GM18517 (cell line): ENCODE measurements at regions not wholly inside any gene's neighbourhood (a gene's known extent, or its start where the extent isn't known, plus 50 kb on each side); places are given as distances from the start of the nearest gene placed in this dataset.
"Not testable (repeated sequence)": the region's sequence is repeated elsewhere in the genome, so short reads cannot be mapped to it uniquely, and the experiment has no call there.

Experiments
- ATAC-seq: cut with Tn5 transposase; IDR thresholded peaks from one replicate; pipeline ENCODE4 v1.9.1; 2021; ENCODE audit warnings: mild to moderate bottlenecking, moderate library complexity; ENCODE audit not compliant: unreplicated experiment

DNA sequence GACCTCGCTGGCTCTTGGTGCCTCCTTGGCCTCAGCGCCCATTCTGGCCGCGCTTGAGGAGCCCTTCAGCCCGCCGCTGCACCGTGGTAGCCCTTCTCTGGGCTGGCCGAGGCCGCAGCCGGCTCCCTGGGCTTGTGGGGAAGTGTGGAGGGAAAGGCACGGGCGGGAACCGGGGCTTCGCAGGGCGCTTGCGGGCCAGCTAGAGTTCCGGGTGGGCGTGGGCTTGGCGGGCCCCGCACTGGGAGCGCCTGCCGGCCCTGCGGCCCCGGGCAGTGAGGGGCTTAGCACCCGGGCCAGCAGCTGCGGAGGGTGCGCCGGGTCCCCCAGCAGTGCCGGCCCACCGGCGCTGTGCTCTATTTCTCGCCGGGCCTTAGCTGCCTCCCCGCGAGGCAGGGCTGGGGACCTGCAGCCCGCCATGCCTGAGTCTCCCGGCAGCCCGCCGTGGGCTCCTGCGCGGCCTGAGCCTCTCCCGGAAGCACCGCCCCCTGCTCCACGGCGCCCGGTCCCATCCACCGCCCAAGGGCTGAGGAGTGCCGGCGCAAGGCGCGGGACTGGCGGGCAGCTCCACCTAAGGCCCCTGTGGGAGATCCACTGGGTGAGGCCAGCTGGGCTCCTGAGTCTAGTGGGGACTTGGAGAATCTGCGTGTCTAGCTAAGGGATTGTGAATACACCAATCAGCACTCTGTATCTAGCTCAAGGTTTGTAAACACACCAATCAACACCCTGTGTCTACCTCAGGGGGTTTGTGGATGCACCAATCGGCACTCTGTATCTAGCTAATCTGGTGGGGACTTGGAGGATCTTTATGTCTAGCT is 141.1 kb downstream of the SLCO4C1 start:
- peak; percentile 67 for ATAC-seq

DNA sequence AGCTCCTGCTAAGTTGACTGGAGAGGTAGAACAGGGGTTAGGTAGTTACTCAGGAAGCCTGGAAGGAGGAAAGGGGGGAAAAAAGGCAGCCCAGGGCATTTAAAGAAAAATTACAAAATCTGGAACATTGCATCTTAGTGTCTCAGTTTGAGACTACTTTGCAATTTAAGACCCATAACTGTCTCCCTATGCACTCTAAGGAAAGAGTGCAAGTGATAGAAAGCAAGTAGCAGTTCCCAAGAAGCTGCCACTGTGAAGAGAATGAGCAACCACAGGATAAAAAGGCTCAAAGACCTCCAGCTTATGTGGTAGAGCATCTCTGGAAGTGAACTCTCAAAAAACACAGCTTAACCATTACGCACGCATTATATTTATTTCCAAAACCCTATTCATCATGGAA is 141.8 kb downstream of the SLCO4C1 start:
- peak; percentile 24 for ATAC-seq

DNA sequence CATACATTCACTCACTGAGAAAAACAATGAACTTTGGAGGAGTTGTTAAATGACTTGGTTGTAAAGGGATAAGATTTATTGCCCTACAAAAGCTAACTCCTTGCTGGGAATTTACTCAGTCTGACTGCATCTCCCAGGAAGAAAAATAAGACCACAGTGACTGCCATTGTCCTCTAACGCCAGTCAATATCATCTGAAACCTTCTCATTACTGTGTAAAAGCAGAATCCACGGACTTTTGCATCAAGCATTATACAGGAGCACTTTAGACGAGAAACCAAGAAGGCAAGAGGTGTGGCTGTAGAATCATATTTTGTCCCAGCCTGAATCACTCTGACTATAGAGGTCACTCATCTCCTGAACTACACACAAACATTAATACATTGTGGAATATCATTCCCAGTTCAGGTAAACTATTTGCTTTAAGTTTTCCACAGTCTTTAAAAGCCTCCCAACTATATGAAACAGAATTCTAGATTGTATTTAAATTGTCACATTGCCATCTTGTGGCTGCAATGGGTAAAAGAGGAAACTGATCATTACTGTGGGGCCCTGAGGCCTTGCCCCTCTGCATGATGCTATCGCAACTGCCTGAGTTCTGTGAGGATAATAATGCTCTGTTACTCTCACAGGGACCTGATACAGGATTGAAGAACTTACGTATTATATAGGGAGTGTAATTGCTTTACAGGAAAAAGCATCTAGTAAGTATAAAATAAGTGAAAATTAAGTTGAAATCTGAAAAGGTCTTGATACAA is 142.9 kb downstream of the SLCO4C1 start:
- peak; percentile 73 for ATAC-seq

DNA sequence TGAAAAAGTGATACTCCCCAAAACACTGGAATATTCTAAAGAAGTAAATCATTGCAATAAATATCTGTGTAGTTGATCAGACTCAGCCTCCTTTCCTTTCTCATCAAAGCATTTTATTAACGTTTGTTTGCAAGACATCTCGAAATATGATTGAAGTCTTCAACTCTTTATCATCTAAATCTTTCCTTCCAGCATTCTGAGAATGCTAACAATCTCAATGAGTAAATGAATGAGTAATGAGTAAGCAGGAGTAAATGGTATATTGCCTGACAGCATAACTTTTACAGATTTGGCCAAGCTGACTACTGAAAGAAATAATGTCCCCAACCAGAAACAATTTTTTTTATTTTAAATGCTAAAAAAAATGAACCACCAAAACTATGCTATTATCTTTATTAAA is 157.1 kb downstream of the SLCO4C1 start:
- no peak for ATAC-seq

DNA sequence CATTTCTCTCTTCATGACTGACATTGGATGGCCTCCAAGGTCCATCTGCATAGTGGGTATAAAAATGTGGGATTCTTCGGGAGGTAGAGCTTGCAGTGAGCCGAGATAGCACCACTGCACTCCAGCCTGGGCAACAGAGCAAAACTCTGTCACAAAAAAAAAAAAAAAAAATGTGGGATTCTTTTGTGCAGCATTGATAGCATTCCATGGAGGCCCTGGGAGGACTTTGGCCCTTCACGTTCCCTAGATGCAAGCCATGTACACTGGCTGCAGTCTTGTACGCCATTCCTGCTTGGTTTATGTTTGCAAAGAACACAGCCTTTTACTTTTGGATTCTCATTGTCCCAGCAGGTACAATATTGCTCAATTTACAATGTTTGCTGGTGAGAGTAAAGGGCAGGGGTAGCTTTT is 157.8 kb downstream of the SLCO4C1 start:
- ATAC-seq, result no peak

DNA sequence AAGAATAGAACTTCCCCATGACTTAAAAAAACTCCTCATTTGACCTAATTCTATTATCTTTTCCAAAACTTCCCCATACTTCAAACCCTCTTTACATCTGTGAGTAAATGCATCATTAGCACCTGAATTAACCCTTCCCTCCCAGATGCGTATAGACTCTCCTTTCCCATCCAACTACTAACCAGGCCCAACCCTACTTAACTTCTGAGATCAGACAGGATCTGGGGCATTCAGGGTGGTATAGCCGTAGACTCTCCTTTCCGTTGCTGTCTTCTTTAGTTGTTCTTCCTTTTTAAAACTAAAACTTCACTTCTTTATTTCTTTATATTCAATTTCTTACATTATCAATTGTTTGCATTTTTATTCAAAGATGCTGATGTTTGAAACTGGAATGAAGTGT is 165.2 kb downstream of the SLCO4C1 start:
- no peak for ATAC-seq

DNA sequence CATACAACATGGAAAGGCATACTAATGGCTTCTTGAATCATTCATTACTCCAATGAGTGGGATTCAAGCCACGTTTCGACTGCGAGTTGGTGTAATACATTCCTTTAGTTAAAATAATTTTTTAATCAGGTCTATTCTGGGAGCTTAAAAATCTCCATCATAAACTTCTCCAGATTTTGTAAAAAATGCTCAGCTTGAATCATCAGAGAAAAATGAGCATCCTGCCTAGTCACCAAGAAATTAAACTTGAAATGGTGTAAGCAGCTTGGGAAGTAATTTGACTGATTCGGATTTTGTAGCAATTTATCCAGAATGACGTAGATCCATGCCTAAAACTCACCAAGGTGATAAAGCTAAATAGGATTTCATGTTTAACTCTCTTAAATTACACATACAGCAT is 165.7 kb downstream of the SLCO4C1 start:
- no peak for ATAC-seq

DNA sequence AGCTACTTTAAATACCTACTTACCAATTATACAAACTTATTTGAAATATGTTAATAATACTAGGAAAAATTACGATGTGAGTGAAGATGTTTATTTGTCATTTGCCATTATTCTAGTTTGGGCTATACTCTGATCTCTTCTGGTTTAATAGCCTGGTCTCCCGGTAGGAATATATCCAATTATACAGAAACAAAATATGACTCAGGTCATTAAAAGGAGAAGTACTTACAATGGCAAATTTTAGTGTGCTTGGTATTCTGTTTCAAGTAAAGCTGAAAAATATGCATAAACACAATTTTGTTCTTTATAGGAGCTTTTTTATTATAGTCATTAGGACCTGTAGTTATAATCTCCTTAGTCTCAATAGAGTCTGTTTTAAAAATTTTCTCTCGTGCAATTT is 176.8 kb downstream of the SLCO4C1 start:
- no peak for ATAC-seq

DNA sequence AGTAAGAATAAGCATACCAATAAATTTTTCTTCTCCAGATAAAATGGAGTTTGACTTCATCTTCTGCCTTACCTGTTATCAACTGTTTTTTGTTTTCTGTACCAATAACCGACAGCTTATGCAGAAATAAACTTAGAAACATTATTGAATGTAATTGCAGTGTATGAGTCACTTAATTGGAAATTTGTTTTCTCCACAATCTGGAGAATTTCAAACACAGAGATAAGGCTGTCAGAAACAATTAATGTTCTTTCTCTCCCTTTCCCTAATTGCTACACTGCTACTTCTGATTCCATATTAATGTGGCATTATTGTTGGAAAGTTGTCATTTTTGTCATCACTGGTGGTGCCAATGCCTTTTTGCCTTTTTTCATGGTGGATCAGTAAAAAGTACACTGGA is 180.3 kb downstream of the SLCO4C1 start:
- no peak for ATAC-seq

DNA sequence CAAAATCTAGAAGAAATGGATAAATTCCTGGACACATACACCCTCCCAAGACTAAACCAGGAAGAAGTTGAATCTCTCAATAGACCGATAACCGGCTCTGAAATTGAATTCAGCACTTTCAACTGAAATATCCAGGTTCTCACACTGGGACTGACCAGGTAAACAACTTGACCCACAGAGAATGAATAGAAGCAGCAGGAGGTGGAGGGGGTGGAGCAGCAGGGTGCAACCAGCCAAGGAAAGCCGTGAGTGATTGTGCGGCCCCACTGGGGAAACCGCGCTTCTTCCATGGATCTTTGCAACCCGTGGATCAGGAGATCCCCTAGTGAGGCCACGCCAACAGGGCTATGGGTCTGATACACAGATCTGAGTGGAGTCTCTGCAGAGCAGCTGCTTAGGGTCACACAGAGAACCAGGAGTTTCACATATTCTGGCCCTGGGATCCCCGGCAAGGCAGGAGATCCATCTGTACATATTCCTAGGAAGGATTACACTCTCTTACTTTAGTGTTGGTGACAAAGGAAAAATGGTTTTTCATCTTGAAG is 181.5 kb downstream of the SLCO4C1 start:
- no peak for ATAC-seq

DNA sequence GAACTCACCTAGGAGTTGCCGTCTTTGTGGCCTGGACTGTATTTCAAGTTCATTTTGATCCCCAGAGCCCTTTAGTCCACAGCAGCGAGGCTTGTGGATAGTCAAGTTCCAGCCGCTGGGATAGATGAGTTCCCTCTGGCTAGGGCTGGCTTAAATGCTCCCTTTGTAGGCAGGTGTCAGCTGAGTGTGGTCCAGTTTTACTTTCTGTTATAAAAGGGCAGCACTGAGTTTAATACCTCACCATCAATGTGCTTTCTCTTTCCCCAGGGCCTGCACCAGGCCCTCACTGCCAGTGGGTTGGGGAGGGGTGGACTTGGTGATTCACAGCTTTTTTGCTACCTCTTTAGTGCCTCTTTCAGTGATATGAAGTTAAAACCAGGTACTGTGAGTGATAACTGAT is 188.2 kb downstream of the SLCO4C1 start:
- no peak for ATAC-seq

DNA sequence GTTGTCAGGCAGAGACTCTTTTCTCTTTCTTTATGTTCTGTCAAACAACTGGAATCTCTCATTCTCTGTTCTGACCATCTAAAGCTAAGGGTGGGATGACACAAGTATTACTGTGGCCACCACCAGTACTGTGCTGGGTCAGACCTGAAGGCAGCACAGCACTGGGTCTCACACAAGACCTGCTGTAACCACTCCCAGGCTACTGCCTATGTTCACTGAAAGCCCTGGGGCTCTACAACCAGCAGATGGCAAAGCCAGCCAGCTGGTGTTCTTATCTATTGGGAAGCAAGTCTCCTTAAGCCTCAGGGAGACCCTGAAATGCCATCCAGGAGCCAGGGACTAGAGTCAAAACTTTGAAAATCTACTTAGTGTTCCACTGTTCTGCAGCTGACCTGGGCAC is 189.5 kb downstream of the SLCO4C1 start:
- ATAC-seq, result no peak

DNA sequence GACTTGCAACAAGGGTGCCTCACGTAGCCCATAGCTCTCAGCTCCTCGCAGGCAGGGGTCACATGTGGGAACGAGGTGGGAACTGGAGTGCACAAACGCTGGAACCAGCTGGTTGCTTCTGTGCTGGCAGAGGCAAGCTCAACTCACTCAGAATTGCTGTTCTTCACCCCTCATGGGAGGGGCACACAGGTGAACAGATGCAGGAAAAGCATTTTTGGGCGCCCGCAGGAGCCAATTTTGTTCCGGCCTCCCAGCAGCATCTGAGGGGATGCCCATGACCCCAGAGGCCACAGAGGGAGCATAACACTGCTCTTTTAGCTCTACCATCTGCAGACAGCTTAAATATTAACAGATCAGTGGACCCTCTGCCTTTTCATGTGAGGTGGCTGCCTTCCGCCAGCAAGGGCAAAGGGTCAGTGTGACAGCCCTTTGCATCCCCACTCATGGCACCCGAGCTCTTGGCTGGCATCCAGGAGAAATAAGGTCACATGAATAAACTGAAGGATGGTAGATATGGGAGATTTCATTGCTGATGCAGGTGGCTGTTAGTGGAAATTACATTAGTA is 196.2 kb downstream of the SLCO4C1 start:
- ATAC-seq, result no peak

DNA sequence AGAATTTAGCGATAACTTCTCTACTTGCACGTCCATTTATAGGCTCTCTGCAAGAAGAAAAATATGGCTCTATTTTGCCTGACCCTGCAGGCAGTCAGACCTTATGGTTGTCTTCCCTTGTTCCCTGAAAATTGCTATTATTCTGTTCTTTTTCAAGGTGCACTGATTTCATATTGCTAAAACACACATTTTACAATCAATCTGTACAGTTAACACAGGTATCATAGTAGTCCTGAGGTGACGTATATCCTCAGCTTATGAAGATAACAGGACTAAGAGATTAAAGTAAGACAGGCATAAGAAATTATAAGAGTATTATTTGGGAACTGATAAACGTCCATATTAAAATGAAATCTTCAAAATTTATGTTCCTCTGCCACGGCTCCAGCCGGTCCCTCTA is 197.0 kb downstream of the SLCO4C1 start:
- ATAC-seq, result not testable (repeated sequence)

DNA sequence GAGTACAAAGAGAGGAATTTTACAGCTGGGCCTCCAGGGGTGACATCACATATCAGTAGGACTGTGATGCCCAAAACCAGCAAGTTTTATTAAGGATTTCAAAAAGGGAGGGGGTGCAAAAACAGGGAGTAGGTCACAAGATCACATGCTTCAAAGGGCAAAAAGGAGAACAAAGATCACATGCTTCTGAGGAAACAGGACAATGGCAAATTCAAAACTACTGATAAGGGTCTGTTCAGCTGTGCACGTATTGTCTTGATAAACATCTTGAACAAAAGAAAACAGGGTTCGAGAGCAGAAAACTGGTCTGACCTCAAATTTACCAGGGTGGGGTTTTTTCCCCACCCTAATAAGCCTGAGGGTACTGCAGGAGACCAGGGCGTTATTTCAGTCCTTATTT is 197.5 kb downstream of the SLCO4C1 start:
- not testable (repeated sequence) for ATAC-seq

DNA sequence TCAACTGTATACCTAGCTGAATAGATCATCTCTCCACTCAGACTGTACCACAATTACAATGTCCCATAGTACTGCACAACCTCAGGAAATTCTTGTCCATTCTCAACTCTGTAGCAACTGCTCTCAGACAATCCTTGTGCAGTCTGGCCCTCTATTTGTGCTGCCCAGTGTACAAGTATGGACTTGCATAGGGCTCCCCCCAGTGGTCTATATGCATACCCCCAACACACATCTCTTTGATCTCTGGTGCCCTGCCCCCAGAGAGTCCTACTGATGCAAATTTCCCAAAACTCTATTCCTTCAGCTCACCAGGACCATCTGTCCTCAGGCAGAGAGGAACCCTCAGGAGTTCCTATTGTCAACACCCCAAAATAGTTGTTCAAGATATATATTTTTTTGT is 205.3 kb downstream of the SLCO4C1 start:
- ATAC-seq, result no peak

DNA sequence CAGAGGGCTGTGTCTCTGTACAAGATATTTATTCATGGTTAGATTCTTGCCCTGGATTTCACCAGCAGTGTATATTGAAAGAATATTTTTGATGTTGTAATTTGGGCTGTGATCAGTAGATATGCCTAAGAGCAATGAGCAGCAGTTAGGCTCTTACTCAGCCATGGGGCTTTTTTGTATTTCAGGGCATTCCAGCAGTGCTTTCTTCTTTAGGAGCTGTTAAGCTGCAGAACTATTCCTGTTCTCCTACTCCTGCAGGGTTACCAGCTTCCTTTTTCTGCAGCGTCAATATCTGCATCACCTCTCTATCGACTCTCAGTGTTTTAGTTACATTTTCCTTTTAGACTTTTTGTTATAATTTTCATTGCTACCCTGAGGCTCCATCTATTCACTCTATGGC is 206.2 kb downstream of the SLCO4C1 start:
- ATAC-seq, result no peak

DNA sequence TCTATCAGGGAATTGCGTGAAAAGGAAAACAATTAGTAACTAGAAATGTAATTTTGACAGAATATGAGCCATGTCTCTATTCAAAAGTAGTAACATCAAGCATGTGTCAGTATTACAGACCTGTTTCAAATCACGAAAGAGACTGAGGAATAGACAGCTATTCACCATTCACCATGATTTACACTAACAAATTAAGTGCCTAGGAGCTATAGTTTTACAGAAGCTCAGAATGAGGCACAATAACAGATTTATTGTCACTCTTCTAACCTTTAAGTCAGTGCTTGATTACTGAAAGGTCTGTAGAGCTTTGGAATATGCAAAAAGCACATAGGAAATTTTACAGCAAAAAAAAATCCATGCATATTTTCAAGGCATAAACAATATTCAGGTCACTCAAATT is 208.2 kb downstream of the SLCO4C1 start:
- ATAC-seq, result no peak

DNA sequence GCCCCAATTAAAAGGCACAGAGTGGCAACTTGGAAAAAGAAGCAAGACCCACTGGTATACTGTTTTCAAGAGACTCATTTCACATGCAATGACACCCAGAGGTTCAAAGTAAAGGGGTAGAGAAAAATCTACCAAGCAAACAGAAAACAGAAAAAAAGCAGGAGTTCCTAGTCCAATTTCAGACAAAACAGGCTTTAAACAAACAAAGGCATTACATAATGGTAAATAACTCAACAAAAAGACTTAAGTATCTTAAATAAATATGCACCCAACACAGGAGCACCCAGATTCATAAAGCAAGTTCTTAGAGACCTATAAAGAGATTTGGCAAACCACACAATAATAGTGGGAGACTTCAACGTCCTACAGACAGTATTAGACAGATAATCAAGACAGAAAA is 215.8 kb downstream of the SLCO4C1 start:
- ATAC-seq, result no peak

DNA sequence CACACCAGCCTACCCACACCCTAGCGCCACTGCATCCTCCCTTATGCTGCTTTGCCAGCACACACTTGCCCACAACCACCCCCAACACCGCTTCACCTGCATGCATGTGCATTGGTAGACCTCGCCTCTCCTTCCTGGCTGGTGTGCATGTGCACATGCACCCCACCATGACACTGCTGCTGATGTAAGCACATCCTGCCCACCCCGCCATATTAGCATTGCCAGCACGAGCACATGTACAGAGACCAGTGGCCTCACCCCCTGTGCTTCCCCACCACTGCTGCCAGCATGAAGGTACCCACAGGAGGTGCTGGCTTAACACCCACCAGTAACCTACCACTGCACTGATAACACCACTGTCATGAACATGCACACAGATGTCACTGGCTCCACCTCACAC is 218.2 kb downstream of the SLCO4C1 start:
- no peak for ATAC-seq

DNA sequence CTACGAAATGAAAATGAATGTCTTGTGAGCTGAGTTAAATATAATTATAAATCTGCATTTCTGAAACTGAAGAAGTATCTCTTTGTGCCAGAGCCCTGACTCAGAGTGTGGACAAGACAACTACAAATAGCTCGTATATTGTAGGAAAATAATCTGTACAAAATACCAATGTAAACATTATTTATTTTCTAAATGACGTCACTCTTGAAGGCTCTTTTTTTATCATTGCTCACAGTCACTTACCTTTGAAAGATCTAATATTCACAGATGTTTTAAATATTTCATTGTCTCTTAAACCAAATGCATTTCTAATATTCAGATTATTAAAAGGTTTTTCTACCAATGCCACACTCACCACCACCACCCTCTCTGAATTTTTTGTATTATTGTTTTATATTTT is 226.1 kb downstream of the SLCO4C1 start:
- no peak for ATAC-seq

DNA sequence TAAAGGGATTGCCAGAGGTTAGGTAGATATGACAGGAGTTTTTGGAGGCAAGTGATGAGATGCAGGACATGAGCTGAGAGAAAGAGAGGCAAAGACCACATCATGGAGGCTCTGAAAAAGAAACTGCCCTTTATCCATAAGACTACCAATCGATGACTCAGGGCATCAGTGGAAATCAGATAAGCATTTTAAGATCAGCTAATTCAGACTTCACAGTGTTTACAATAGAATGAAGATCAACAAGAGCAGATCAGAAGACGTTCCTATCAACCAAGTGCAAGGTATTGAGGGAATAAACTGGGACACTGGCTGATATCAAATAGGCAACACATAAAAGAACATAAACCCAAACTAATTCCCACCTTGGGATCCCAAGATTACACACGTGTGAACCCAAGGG is 227.2 kb downstream of the SLCO4C1 start:
- no peak for ATAC-seq
